NCI-H1048 (cell line): ENCODE measurements at regions not wholly inside any gene's neighbourhood (a gene's known extent, or its start where the extent isn't known, plus 50 kb on each side); places are given as distances from the start of the nearest gene placed in this dataset.

Source experiments
- DNase-seq: peaks from one replicate; lab custom pipeline; 2025; lab: John Stamatoyannopoulos, UW

GRCh38 chr5:93275376-93275775 lies 305.6 kb downstream of the NR2F1-AS1 start:
- DNase-seq: no peak

- DNase-seq: no peak
Measured at GRCh38 chr5:93274291-93274690, 306.7 kb downstream of the NR2F1-AS1 start.

- DNase-seq: no peak
Measured at GRCh38 chr5:93273176-93273575, 307.8 kb downstream of the NR2F1-AS1 start.

- DNase-seq: no peak
Measured at GRCh38 chr5:93272108-93272507, 308.9 kb downstream of the NR2F1-AS1 start.

GRCh38 chr5:93267736-93268135 lies 313.3 kb downstream of the NR2F1-AS1 start:
- DNase-seq: no peak

GRCh38 chr5:93267276-93267675 lies 313.7 kb downstream of the NR2F1-AS1 start:
- no peak for DNase-seq

- DNase-seq: no peak
Measured at GRCh38 chr5:93257616-93258015, 323.4 kb downstream of the NR2F1-AS1 start.

GRCh38 chr5:93255796-93256195 lies 325.2 kb downstream of the NR2F1-AS1 start:
- no peak for DNase-seq

- no peak for DNase-seq
Measured at GRCh38 chr5:93252165-93252564, 328.9 kb downstream of the NR2F1-AS1 start.

- DNase-seq: no peak
Measured at GRCh38 chr5:93251347-93251746, 329.7 kb downstream of the NR2F1-AS1 start.

GRCh38 chr5:93250424-93250823 lies 330.6 kb downstream of the NR2F1-AS1 start:
- DNase-seq: no peak

GRCh38 chr5:93249651-93250289 lies 331.2 kb downstream of the NR2F1-AS1 start:
- DNase-seq: no peak

- no peak for DNase-seq
Measured at GRCh38 chr5:93247105-93247504, 333.9 kb downstream of the NR2F1-AS1 start.

GRCh38 chr5:93246090-93246855 lies 334.7 kb downstream of the NR2F1-AS1 start:
- no peak for DNase-seq

- no peak for DNase-seq
Measured at GRCh38 chr5:93245226-93245625, 335.8 kb downstream of the NR2F1-AS1 start.

GRCh38 chr5:93243481-93243880 lies 337.5 kb downstream of the NR2F1-AS1 start:
- no peak for DNase-seq

- DNase-seq: no peak
Measured at GRCh38 chr5:93240228-93240834, 340.7 kb downstream of the NR2F1-AS1 start.

- DNase-seq: no peak
Measured at GRCh38 chr5:93236807-93237421, 344.1 kb downstream of the NR2F1-AS1 start.

- no peak for DNase-seq
Measured at GRCh38 chr5:93235761-93236160, 345.3 kb downstream of the NR2F1-AS1 start.

GRCh38 chr5:93226202-93226735 lies 354.8 kb downstream of the NR2F1-AS1 start:
- DNase-seq: no peak

- no peak for DNase-seq
Measured at GRCh38 chr5:93225748-93226147, 355.3 kb downstream of the NR2F1-AS1 start.

- no peak for DNase-seq
Measured at GRCh38 chr5:93224624-93225023, 356.4 kb downstream of the NR2F1-AS1 start.

GRCh38 chr5:93221773-93222172 lies 359.2 kb downstream of the NR2F1-AS1 start:
- no peak for DNase-seq
